ENCODE measurements at regions not wholly inside any gene's neighbourhood (a gene's known extent, or its start where the extent isn't known, plus 50 kb on each side); places are given as distances from the start of the nearest gene placed in this dataset.

GRCh38 chr13:105442949-105443699 lies 1092.3 kb downstream of the EFNB2 start:
- in situ Hi-C loops (cut with MboI; ENCODE audit: low sequenced_read_pairs) = no loop called here

- in situ Hi-C loops (cut with MboI; ENCODE audit: low sequenced_read_pairs) = no loop called here
Observed at GRCh38 chr13:105442040-105442439, 1093.4 kb downstream of the EFNB2 start.

- in situ Hi-C loops (cut with MboI; ENCODE audit: low sequenced_read_pairs) = no loop called here
Observed at GRCh38 chr13:105441051-105441750, 1094.3 kb downstream of the EFNB2 start.

GRCh38 chr13:105436943-105437342 lies 1098.5 kb downstream of the EFNB2 start:
- in situ Hi-C loops (cut with MboI; ENCODE audit: low sequenced_read_pairs) = no loop called here

GRCh38 chr13:105432438-105432837 lies 1103.0 kb downstream of the EFNB2 start:
- in situ Hi-C loops (cut with MboI; ENCODE audit: low sequenced_read_pairs) = no loop called here

GRCh38 chr13:105428811-105429210 lies 1106.7 kb downstream of the EFNB2 start:
- in situ Hi-C loops (cut with MboI; ENCODE audit: low sequenced_read_pairs) = no loop called here

- in situ Hi-C loops (cut with MboI; ENCODE audit: low sequenced_read_pairs) = no loop called here
Observed at GRCh38 chr13:105426441-105426840, 1109.0 kb downstream of the EFNB2 start.

- in situ Hi-C loops (cut with MboI; ENCODE audit: low sequenced_read_pairs) = no loop called here
Observed at GRCh38 chr13:105414639-105415038, 1120.8 kb downstream of the EFNB2 start.

GRCh38 chr13:105412171-105412570 lies 1123.3 kb downstream of the EFNB2 start:
- in situ Hi-C loops (cut with MboI; ENCODE audit: low sequenced_read_pairs) = no loop called here

- in situ Hi-C loops (cut with MboI; ENCODE audit: low sequenced_read_pairs) = no loop called here
Observed at GRCh38 chr13:105410602-105411001, 1124.9 kb downstream of the EFNB2 start.

GRCh38 chr13:105406551-105406950 lies 1128.9 kb downstream of the EFNB2 start:
- in situ Hi-C loops (cut with MboI; ENCODE audit: low sequenced_read_pairs) = no loop called here

- in situ Hi-C loops (cut with MboI; ENCODE audit: low sequenced_read_pairs) = no loop called here
Observed at GRCh38 chr13:105403086-105403485, 1132.4 kb downstream of the EFNB2 start.

GRCh38 chr13:105395041-105395440 lies 1140.4 kb downstream of the EFNB2 start:
- in situ Hi-C loops (cut with MboI; ENCODE audit: low sequenced_read_pairs) = no loop called here

GRCh38 chr13:105389373-105389772 lies 1146.1 kb downstream of the EFNB2 start:
- in situ Hi-C loops (cut with MboI; ENCODE audit: low sequenced_read_pairs) = no loop called here

GRCh38 chr13:105377452-105377851 lies 1158.0 kb downstream of the EFNB2 start:
- in situ Hi-C loops (cut with MboI; ENCODE audit: low sequenced_read_pairs) = no loop called here

GRCh38 chr13:105370011-105370650 lies 1165.3 kb downstream of the EFNB2 start:
- in situ Hi-C loops (cut with MboI; ENCODE audit: low sequenced_read_pairs) = no loop called here

- in situ Hi-C loops (cut with MboI; ENCODE audit: low sequenced_read_pairs) = no loop called here
Observed at GRCh38 chr13:105368781-105369180, 1166.7 kb downstream of the EFNB2 start.

GRCh38 chr13:105365831-105366230 lies 1169.6 kb downstream of the EFNB2 start:
- in situ Hi-C loops (cut with MboI; ENCODE audit: low sequenced_read_pairs) = no loop called here

- in situ Hi-C loops (cut with MboI; ENCODE audit: low sequenced_read_pairs) = no loop called here
Observed at GRCh38 chr13:105365021-105365550, 1170.4 kb downstream of the EFNB2 start.

GRCh38 chr13:105364191-105364590 lies 1171.3 kb downstream of the EFNB2 start:
- in situ Hi-C loops (cut with MboI; ENCODE audit: low sequenced_read_pairs) = no loop called here

Data from HL-60/S4 (cell line).